ENCODE measurements at regions not wholly inside any gene's neighbourhood (a gene's known extent, or its start where the extent isn't known, plus 50 kb on each side); places are given as distances from the start of the nearest gene placed in this dataset.
"Not testable (repeated sequence)": the region's sequence is repeated elsewhere in the genome, so short reads cannot be mapped to it uniquely, and the experiment has no call there.

DNA sequence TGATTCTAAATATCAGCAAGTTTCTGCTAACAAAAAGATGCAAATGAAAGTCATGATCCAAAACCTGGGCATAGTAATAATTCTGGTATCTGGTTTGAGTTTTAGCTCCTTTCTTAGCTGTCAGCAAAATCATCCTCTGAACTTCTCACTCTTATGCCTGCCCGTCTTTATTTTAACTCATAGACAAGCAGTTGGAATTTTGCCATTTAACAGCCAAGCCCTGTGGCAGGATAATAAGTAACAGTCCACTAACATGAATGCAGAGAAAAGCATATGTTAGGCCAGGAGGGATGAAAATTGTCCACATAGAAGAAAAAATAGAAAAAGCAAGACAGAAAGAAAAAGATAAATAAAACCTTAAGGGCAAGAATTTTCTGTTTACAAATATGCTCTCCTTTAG lies 170.0 kb upstream of the LAMA2 start:
- H3K4me3 ChIP-seq (ENCODE audit: low read depth, low read length) = no peak overlapping the region
- TF ChIP-seq, protein P1, sequence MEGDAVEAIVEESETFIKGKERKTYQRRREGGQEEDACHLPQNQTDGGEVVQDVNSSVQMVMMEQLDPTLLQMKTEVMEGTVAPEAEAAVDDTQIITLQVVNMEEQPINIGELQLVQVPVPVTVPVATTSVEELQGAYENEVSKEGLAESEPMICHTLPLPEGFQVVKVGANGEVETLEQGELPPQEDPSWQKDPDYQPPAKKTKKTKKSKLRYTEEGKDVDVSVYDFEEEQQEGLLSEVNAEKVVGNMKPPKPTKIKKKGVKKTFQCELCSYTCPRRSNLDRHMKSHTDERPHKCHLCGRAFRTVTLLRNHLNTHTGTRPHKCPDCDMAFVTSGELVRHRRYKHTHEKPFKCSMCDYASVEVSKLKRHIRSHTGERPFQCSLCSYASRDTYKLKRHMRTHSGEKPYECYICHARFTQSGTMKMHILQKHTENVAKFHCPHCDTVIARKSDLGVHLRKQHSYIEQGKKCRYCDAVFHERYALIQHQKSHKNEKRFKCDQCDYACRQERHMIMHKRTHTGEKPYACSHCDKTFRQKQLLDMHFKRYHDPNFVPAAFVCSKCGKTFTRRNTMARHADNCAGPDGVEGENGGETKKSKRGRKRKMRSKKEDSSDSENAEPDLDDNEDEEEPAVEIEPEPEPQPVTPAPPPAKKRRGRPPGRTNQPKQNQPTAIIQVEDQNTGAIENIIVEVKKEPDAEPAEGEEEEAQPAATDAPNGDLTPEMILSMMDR (IDR thresholded peaks at IDR 0.05; ENCODE audit: control insufficient read depth, extremely low read depth, insufficient read depth) = no peak
- no peak for DNase-seq (ENCODE audit: low read depth)

DNA sequence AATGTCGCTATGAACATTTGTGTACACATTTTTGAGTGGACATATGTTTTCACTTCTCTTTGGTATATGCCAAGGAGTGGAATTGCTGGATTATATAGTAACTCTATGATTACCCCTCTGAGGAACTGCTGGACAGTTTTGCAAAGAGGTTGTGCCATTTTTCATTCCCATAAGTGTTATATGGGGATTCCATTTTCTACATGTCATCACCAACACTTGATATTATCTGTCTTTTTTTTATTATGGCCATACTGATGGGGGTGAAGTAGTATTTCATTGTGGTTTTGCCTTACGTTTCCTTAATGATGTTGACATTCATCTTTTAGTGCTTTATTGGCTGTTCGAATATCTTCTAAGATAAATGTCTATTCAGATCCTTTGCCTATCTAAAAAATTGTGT lies 171.8 kb upstream of the LAMA2 start:
- H3K4me3 ChIP-seq (ENCODE audit: low read depth, low read length) = no peak overlapping the region
- TF ChIP-seq, protein P1 (IDR thresholded peaks at IDR 0.05; ENCODE audit: control insufficient read depth, extremely low read depth, insufficient read depth) = no peak
- no peak for DNase-seq (ENCODE audit: low read depth)

DNA sequence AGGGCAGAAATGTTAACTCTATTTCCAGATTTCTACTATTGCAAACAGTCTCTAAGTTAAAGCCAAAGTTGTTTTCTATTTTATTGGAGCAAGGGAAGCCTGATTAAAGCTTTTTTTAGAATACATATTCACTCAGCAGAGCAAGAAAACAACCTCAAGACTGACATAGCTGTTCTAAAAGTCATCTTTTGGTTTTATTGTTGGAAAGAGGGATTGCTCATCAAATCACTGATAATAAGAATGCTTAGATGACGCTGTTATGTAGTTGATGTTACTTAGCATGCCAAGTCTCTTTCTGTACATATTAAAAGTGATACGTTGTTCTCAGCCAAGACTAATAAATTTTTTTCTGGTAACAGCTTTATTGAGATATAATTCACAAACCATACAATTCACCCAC lies 172.6 kb upstream of the LAMA2 start:
- DNase-seq (ENCODE audit: low read depth) = no peak
- H3K4me3 ChIP-seq (ENCODE audit: low read depth, low read length) = no peak overlapping the region
- TF ChIP-seq, protein P1 (IDR thresholded peaks at IDR 0.05; ENCODE audit: control insufficient read depth, extremely low read depth, insufficient read depth) = no peak

DNA sequence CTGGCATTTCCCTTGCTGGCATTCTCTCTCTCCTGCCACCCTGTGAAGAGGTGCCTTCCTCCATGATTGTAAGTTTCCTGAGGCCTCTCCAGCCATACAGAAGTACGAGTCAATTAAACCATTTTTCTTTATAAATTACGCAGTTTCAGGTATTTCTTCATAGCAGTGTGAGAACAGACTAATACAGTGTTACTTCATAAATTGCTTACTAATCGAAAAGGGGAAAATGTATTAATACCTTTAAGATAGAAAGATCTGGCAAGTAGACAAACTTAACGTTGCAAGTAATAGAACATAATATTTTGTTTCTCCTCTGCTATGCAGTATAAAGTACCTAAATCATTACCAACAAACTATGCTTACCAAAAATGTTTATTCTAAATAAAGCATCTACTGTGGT lies 178.3 kb upstream of the LAMA2 start:
- no peak overlapping the region for H3K4me3 ChIP-seq (ENCODE audit: low read depth, low read length)
- no peak for DNase-seq (ENCODE audit: low read depth)
- TF ChIP-seq, protein P1 (IDR thresholded peaks at IDR 0.05; ENCODE audit: control insufficient read depth, extremely low read depth, insufficient read depth) = no peak

DNA sequence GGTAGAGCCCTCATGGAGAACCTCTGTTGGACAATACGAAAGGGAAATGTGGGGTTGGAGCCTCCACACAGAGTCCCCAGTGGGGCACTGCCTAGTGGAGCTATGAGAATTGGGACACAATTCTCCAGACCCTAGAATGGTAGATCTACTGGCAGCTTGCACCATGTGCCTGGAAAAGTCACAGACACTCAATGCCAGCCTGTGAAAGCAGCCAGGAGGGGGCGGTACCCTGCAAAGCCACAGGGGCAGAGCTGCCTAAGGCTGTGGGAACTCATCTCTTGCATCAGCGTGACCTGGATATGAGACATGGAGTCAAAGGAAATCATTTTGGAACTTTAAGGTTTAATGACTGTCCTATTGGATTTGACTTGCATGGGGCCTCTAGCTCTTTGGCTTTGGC lies 179.1 kb upstream of the LAMA2 start:
- DNase-seq (ENCODE audit: low read depth); H3K4me3 ChIP-seq (ENCODE audit: low read depth, low read length): not testable (repeated sequence)

DNA sequence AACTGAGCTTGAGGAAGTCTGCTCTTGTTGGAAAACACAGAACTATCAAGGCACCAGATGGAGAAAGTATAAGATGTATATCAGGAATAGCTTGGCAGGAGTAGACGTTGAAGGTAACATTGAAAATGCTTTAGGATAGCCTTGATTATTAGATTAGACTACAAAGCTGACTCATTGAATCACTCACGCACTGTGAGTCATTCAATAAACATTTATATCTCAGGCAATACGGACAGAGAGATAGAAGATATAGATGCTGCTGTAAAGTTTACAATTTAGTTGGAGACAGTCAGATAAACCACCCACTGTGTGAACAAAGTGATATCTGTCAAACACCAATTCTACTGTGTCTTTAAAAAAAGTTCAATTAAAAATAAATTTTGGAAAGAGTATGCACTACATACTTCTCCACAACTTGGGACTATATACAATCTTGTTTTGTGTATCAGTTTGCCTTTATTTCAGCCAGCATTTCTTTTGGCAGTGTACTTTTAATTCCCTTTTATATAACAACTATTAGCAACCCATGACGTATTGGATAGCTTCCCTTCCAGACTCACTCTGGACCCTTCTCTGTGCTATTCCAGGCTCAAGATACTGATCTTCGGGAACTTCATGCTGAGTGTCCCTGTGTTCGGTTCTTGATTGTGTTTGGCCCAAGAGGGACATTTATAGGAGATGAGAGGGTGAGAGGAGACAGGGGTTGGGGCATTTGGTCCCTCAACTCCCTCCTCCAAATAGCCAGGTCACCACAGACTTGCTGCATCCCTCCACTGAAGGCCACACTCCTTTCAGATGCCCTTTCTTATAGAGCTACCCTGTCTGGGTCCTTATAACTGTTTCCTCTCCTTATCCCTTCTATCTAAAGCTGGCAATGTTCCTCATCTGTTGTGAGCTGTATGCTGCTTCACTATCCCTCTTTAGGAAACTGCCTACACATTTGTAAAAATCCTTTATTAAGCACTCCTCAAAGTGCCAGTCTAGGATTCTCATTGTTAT lies 176.6 kb upstream of the PTPRK start:
- peak; percentile 2 for DNase-seq (ENCODE audit: low read depth)
- H3K4me3 ChIP-seq (ENCODE audit: low read depth, low read length) = no peak overlapping the region
- TF ChIP-seq, protein P1 (IDR thresholded peaks at IDR 0.05; ENCODE audit: control insufficient read depth, extremely low read depth, insufficient read depth) = no peak

DNA sequence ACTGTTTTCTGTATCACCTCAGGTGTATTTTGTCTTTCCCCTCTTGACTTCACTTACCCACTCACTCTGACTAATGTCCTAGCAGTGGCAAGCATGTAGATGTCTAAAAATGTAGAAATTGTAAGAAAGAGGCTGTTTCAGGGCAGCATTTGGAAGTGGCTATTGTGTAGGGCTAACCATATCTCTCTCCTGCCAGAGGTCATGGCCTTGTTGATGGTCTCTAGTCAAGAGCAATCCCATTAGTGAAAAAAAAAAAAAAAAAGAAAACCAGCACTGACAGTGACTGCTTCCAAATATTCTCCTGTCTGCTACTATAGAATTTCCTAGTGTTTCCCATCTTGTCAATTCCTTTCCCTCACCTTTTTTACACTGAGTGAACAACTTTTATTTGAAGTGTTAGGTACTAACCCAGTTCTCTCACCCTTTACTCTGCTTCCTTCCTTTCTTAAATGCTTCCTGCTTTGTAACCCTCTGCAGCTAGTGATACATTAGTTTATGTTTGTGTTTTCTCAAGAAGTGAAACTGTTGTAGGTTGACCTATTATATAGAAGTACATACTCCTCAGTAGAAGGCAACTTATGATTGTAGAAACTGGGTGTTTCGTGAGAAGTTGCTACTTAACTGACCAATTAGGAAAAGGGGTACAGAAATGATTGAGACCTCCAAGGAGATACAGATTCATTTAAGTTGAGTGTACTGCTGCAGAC lies 174.1 kb upstream of the PTPRK start:
- TF ChIP-seq, protein P1 (IDR thresholded peaks at IDR 0.05; ENCODE audit: control insufficient read depth, extremely low read depth, insufficient read depth) = no peak
- no peak for DNase-seq (ENCODE audit: low read depth)
- H3K4me3 ChIP-seq (ENCODE audit: low read depth, low read length) = no peak overlapping the region
